Brain microvascular endothelial cell (primary cell): ENCODE measurements at regions not wholly inside any gene's neighbourhood (a gene's known extent, or its start where the extent isn't known, plus 50 kb on each side); places are given as distances from the start of the nearest gene placed in this dataset.

Experiments
- DNase-seq: peaks from one replicate; pipeline ENCODE4 v3.0.0-alpha.2; 2020
- H3K27ac ChIP-seq: fragments of 250-450 bp; sonication (Bioruptor Pico); 2 replicates; pipeline ENCODE4 v1.5.1; 2020; ENCODE audit warnings: mild to moderate bottlenecking, moderate library complexity
- H3K27me3 ChIP-seq: fragments of 250-450 bp; sonication (Bioruptor Pico); replicated peaks from 2 replicates; pipeline ENCODE4 v1.5.1; 2020; ENCODE audit warnings: mild to moderate bottlenecking
- H3K36me3 ChIP-seq: fragments of 250-450 bp; sonication (Bioruptor Pico); replicated peaks from 2 replicates; pipeline ENCODE4 v1.5.1; 2020; ENCODE audit warnings: mild to moderate bottlenecking
- H3K4me3 ChIP-seq: 2 replicates; pipeline ENCODE4 v1.5.1; 2011; ENCODE audit warnings: low read depth, mild to moderate bottlenecking, control low read depth, low read length, moderate library complexity
- in situ Hi-C: cut with HindIII; loops from 2 replicates; pipeline ENCODE4 v1.10.0; 2017; ENCODE audit warnings: low sequenced_read_pairs, low pct_ligation_motif_present
- TF ChIP-seq, protein P1 (sequence below): IDR thresholded peaks from 2 replicates; pipeline ENCODE4 v1.5.1; 2011; ENCODE audit warnings: low read depth, mild to moderate bottlenecking, moderate library complexity, low read length, control low read depth, inconsistent platforms; ENCODE audit errors: missing control alignments

DNA sequence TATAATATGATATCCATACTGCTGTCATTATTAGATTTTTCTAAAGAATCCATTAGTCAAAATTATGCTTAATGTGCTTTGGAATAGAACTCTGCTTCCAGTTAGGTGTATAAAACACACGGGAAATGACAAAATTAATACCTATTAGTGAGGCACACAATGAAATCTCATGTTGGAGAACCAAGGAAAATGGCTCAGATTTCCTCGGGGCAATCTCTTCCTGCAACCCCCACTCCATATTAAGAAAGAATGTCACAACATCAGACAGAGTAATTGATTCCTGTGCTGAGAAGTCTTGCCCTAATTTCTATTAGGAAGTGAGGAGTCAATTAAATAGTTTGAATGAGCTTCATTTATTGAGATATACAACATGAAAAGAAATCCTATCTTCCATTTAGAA lies 299.8 kb upstream of the KITLG start:
- no peak for DNase-seq
- Histone ChIP-seq H3K36me3 (no peaks in the 10 kb centered on the region), H3K4me3 (no peak overlapping the region), H3K27me3 (no peaks in the 10 kb centered on the region), H3K27ac (no peak overlapping the region)
- in situ Hi-C loops = no loop called here
- TF ChIP-seq, protein P1, sequence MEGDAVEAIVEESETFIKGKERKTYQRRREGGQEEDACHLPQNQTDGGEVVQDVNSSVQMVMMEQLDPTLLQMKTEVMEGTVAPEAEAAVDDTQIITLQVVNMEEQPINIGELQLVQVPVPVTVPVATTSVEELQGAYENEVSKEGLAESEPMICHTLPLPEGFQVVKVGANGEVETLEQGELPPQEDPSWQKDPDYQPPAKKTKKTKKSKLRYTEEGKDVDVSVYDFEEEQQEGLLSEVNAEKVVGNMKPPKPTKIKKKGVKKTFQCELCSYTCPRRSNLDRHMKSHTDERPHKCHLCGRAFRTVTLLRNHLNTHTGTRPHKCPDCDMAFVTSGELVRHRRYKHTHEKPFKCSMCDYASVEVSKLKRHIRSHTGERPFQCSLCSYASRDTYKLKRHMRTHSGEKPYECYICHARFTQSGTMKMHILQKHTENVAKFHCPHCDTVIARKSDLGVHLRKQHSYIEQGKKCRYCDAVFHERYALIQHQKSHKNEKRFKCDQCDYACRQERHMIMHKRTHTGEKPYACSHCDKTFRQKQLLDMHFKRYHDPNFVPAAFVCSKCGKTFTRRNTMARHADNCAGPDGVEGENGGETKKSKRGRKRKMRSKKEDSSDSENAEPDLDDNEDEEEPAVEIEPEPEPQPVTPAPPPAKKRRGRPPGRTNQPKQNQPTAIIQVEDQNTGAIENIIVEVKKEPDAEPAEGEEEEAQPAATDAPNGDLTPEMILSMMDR = no peak

DNA sequence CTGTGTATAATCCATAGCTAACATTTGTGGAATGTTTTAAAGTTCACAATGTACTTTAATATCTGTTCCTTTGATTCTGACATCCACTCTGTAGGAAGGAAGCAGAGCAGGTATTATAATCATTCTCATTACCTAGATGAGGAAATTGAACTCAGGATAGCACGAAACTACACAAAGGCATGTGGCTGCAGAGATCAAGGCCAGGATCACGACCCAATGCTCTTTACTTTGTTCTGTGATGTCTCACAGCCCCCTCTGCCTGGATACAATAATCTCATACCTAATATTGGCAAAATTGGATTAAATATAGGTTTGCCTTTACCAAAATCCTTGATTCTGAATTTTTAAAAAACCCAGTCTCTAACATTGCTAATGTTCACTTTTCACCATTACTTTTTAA lies 298.0 kb upstream of the KITLG start:
- TF ChIP-seq, protein P1 = no peak
- H3K36me3 ChIP-seq = no peaks in the 10 kb centered on the region
- H3K27ac ChIP-seq = no peak overlapping the region
- no peaks in the 10 kb centered on the region for H3K27me3 ChIP-seq
- in situ Hi-C loops = no loop called here
- no peak overlapping the region for H3K4me3 ChIP-seq
- DNase-seq = no peak

DNA sequence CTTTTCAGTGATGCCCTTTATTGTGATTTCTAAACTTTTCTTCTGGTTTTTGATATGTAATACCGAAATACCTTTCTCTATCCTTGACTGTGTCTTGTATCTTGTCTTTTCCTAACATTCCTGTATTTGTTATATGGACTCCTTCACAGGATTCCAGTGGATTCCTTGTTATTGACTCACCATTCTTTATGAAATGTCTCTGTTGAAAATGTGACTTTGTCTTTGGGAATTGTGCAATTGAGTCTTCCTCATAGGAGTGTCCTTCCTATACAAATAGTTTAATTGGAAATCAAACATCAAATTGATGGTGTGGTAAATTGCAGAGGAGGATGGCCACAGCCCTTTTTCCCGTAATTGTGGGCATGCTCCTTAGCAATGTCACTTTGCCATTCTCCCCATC lies 296.6 kb upstream of the KITLG start:
- H3K36me3 ChIP-seq = no peaks in the 10 kb centered on the region
- no peak for DNase-seq
- TF ChIP-seq, protein P1 = no peak
- no peak overlapping the region for H3K27ac ChIP-seq
- H3K27me3 ChIP-seq = no peaks in the 10 kb centered on the region
- in situ Hi-C loops = no loop called here
- H3K4me3 ChIP-seq = no peak overlapping the region

DNA sequence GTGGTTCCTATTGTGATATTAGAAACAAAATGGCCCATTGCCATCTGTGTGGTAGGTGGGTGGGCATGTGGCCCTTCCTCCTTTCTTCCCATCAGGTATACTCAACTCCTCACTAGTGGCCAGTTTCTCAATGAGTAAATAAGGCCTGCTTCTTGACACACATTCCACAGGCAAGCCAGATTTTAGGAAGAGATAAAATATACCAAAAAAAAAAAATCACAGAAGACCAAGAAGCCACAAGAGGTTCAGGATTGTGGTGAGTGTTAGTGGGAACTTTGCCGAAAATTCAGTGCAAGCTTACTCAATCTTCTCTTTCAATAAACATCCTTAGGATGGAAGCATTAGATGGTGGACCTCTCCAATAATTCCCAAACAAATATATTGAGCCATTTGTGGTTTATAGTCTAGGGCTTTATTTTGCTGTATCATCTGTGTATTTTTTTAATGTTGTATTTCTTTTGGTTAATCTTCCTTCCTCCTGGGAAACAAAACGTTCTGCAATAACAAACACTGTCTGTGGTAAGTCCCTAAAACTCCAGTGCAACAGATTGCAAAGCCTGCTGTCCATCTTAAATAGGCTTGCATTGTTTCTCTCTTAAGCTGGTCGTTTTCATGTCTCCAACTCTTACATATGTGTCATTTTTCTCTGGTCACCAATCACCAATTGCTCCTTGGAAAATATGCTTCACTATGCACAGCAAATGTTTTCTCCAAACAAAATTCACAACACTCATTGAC lies 289.9 kb upstream of the KITLG start:
- Histone ChIP-seq H3K4me3 (no peak overlapping the region), H3K27me3 (no peaks in the 10 kb centered on the region), H3K36me3 (no peaks in the 10 kb centered on the region), H3K27ac (no peak overlapping the region)
- TF ChIP-seq, protein P1 = no peak
- DNase-seq = no peak
- in situ Hi-C loops = no loop called here

DNA sequence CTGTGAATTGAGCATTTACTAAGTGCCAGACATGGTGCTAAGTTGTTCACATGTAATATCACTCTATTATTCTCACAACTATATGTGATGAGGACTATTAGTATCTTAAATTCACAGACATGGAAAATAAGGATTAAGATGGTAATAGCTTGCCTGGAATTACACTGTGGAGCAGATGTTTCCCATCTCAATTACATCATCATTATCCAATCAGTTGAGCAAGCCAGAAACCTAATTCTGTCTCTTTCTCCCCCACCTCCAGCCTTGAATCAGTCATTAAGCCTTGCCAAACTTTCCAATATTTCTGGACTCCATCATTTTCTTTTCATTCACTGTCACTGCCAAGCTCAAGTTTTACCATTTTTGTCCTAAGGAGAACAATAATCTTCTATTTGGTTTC lies 287.8 kb upstream of the KITLG start:
- H3K27me3 ChIP-seq = no peaks in the 10 kb centered on the region
- H3K36me3 ChIP-seq = no peaks in the 10 kb centered on the region
- in situ Hi-C loops = no loop called here
- H3K27ac ChIP-seq = no peak overlapping the region
- H3K4me3 ChIP-seq = no peak overlapping the region
- TF ChIP-seq, protein P1 = no peak
- no peak for DNase-seq

DNA sequence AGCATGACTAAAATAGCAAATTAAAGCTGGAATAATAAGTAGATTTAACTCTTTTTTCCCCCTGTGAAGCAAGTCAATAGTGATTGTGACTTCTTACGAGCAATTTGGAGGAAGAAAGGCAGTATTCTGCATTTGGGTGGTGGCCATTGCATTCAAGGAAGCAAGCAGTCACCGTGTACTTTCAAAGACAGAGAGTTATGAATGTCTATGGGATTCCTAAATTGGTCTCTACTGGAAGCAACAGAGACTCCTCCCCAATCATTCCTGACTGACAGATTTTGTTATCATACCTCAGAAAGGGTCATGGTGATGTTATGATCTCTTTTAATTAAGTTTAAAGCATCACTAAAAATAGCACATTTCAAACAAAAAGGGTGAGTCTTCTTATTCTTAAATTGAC lies 287.2 kb upstream of the KITLG start:
- in situ Hi-C loops = no loop called here
- no peak for DNase-seq
- Histone ChIP-seq H3K36me3 (no peaks in the 10 kb centered on the region), H3K27me3 (no peaks in the 10 kb centered on the region), H3K27ac (no peak overlapping the region), H3K4me3 (no peak overlapping the region)
- TF ChIP-seq, protein P1 = no peak
